Kidney capillary endothelial cell (primary cell): ENCODE measurements at regions not wholly inside any gene's neighbourhood (a gene's known extent, or its start where the extent isn't known, plus 50 kb on each side); places are given as distances from the start of the nearest gene placed in this dataset.
"Not testable (repeated sequence)": the region's sequence is repeated elsewhere in the genome, so short reads cannot be mapped to it uniquely, and the experiment has no call there.

Source experiments
- DNase-seq: peaks from one replicate; pipeline ENCODE4 v3.0.0-alpha.2; 2018; ENCODE audit warnings: low spot score

DNA sequence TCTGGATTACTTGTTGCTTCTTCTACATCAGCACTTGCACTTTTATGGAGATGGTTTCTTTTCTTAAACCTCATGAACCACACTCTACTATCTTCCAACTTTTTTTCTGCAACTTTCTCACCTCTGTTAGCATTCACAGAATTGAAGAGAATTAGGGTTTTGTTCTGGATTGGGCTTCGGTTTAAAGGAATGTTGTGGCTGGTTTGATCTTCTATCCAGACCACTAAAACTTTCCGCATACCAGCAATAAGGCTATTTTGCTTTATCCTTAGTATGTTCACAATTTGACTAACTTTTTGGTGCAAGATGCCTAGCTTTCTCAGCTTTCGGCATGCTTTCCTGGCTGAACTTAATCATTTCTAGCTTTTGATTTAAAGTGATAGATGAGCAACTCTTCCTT, 666.7 kb upstream of the MIR17HG start:
- DNase-seq = no peak

DNA sequence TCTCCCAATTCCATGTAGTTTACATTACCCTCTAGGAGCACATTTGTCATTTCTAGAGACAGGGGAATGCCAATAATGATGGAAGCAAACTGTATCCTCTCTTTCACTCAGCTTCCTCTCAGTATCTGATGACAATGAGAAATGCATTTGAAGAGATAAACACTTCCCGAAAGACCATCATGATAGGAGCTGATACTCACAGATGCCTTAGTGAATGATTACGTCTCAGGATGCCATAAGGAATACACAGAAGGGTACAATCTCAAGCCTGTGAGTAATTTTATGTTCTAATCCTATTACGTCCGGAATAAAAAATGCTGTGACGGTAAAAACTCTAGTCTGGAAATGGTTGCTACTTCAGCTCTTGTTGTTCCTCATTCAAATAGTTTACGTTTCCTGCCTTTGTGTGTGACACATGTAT, 663.8 kb upstream of the MIR17HG start:
- peak; percentile 77 for DNase-seq

DNA sequence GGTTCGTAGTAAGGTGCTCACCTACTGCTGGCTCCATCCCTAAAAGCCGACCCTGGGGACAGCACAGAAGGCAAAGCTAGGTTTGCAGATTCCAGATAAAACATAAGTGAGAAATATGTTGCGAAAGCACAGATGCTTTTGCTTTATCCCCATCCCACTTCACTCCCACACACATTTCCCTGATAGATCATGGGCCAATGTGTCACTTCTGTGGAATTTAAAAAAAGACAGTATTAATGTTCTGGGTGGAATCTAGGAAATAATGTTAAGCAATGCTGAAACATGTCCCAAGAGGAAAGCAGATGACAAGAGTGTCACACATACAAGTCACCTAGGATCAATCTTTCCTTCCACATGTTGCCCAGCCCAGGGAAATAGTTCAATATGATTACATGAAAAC, 661.0 kb upstream of the MIR17HG start:
- no peak for DNase-seq

DNA sequence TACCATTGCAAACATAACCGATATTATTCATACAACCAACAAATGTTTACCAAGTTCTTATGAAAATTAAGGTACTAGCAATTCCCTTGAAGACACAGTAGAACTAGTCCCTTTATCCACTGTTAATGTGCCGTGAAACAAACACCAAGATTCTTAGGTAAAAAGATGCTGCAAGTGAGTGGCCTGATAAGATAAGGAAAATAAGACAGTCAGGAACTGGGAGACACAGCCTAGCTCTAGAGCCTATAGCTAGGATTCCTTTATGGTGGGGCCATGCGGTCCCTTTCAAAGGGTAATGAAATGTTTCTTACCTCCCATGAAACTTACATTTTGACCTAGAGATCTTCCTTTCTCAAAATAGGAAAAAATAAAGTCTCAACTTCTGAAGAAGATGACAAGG, 658.4 kb upstream of the MIR17HG start:
- no peak for DNase-seq

DNA sequence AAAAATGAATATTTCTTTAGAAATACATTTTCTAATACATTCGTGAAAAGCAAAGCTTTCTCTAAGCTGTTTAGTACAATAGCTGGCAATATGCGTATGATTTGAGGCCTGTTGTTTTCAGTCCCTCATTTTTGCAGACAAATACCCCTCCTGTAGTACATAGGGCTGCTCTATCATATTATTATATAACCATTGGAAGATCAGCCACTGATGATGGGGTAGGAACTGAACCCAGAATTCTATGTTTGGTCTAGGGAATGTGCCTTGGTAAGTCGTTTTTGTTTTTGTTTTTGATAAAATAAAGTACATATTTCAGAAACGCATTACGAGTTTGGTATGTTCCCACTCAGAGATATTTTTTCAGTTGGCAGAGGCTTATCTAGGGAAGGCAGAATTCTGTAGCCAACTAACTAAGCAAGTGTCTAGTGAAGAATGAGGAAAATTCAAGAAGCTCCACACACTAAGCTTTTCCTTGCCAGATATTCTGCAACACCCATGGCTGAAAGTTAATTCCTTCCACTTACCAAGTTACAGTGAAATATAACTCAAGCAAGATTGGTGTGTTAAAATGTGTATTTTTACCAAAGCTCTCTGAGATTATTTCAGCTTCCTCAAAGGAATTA, 656.9 kb upstream of the MIR17HG start:
- no peak for DNase-seq

DNA sequence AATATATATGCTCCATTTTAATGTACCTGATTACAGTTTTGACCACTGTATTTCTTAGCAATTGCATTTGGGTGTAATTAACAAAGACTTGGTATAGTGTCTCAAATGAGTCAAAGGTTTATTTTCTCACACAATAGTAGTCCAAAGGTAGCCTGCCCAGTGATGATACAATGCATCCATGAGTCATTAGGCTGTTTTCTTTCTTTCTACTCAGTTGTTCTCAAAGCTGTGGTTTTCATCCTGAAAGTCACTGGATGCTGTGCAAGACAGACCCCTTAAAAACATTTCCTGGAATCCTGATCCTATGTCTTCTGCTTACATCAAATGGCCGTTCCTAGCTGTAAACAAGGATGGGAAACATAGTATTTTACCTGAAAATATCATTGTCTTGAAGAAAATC, 651.2 kb upstream of the MIR17HG start:
- peak; percentile 44 for DNase-seq

DNA sequence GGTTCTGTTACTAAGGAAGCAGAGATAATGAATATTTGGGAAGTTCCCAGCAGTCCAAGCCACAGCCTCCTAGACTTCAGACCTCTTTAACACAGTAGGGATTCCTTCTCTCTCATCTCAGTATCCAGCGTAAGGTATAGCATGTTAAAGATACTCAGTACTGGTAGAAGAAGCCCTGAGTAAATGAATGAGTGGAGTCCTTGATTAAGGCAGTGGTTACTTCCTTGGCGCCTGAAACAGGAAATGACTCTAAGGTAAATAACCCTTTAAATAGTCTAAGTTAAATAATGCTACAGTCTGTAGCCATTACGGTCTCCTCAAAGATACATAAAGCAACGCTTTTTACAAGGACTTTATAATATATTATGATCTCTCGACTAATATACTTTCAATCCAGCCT, 650.8 kb upstream of the MIR17HG start:
- DNase-seq = peak; percentile 11

DNA sequence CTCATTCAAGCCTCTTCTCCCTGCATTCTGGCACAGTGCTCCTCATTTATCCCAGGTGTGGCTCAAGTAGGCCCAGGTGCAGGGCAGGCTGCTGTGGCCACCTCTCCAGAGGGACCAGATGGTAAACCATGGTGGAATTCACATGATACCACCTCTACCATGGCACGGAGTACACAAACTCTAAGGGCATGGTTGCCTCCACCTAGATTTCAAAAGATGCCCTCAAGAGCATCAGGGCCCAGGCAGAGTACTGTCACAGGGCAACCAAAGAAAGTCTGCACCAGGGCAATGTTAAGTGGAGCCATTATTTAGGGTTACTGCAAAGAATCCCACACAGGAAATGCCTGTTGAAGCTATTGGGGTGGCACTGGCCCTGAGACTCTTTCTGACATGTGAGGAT, 647.1 kb upstream of the MIR17HG start:
- DNase-seq = no peak

DNA sequence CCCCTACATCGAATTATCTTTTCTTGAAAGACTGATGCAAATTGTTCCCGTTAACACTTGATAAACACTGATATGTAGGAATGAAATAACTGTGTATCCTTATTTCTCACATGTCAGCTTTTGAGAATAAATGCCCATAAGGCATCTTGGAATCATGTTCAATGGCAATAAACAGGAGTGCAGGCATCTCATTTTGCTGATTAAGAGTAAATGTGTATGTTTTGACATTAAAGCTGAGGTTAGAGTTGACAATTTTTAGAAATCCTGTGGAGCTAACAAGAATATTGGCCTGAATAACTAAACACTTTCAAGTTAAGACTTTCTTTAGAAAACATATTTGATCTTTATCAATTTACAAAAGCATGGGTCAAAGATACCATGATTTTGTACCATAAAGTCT, 646.2 kb upstream of the MIR17HG start:
- DNase-seq = no peak

DNA sequence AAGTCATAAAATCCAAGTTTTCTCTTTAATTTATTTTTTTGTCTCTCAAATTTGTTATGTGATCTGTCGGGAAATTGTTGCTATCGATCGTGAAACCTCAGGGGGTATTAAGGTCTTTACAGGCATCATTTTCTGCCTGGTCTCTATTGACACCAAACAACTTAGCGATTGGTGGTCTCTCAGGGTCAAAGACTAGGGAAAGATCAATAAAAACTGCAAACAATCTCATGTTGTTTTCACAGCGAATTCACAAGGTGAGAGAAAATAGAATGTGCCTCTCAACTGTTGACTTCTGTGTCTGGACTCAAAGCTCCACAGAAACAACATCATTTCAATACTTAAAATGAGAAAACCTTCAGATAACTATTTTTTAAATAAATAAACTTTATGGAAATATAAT, 645.4 kb upstream of the MIR17HG start:
- no peak for DNase-seq

DNA sequence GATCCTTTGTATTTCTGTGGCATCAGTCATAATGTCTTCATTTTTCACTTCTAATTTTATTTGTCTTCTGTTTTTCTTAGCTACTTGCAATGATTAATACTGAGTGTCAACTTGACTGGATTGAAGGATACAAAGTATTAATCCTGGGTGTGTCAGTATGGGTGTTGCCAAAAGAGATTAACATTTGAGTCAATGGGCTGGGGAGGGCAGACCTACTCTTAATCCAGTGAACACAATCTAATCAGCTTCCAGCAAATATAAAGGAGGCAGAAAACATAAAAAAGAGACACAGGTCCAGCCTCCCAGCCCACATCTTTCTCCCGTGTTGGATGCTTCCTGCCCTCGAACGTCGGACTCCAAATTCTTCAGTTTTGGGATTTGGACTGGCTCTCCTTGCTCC, 640.9 kb upstream of the MIR17HG start:
- no peak for DNase-seq

DNA sequence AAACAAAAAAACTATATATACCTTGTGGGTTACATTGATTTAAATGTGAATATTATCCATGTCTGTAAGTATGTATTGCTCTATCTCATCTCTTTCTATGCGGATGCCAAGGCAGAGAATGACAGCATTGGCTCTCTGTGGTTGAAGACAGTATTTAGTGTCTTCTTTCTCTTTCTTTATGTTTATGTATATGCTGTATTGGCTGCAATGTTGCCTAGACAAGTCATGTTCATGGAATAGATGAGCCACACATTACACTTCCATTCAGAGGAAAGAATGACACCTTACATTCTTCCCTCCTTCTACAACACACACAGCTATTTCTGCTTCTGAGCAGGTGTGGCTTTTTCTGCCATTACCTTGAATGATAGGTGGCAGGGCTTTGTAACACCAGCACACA, 639.4 kb upstream of the MIR17HG start:
- no peak for DNase-seq

DNA sequence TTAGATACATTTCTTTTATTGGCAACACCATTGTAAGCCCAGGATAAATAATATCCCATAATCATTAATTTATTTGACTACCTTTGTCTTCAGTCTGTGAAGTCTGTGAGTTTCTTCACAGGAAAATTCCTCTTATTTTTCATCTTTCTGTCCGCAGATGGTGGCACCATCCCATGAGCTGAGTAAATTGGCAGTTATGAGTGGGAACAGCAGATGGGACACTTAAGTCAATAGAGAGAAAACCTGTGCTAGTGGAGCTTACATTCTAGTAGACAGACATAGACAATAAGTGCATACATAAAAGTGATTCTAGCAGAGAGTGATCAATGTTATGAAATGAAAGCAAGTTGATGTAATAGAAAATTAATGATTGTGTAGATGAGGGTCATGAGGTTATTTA, 638.2 kb upstream of the MIR17HG start:
- DNase-seq = no peak

DNA sequence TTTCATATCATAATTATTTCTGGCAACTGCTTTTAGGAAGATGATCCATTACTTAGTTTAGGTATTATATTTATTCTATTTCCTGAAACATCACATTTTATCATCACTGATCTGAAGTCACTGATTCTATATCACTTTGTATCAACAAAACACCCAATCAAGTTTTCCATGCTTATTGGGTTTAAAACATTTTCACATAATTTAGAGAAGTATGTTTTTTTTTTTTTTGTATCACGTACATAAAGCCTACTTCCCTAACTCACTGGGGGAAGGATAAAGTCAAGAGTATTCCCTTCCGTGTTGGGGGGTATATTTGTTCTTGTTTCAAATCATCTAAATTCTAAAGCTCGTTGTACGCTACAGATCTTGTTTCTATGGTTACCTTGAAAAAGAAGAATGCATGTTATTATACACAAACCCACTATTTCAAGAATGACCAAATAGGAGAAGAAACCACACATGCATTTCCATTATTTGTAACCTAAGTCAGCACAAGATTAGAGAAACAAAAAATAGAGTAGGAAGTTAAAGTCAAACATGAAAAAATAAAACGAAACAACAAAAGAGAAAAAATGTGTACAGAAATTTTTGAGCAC, 637.2 kb upstream of the MIR17HG start:
- DNase-seq = no peak

DNA sequence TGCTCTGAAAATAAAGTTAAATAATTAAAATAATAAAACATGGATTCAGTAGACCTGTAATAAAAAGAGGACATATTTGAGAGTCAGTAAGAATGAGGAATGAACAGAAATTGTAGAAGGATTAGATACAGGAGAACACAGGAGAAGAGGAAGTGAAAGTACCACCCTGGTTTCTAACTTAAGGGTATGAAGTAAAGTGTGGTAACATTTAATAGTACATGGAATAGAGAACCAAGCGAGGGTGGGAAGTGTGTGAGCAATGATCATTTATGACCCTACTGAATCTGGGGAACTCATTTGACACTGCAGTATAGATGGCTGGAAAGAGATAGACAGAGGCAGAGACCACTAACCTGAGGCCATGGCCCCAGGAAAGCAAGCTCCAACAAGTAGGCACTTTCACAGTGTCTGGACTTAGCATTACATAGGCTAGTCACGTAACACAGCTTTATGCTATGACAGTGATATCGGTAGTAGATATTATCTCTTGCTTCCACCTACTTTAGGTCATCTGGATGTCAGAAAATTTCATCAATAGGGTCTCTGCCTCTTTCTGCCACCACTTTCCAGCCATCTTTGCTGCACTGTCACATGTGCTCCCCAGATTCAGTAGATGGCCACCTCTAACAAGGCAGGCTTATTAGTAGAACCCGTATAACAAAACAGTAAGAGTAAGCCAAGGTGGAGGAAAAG, 633.9 kb upstream of the MIR17HG start:
- no peak for DNase-seq

DNA sequence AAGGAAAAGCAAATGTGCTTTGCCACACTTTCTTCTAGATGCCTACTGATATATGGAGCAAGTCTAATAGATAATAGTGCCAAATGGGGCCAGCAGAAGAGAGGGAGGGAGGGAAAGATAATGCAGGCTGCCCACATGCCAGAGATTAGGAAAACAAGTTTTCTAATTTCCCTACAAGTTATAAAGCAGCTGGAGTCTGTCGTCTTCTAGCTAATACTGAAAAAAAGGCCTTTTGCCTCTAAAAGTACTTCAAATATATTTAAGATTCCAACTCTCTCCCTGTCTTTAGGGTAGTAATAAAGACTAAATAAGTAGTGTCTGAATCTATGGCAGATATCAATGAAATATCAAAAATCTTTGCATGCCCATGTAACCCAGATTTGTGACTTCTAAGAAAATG, 632.0 kb upstream of the MIR17HG start:
- no peak for DNase-seq

DNA sequence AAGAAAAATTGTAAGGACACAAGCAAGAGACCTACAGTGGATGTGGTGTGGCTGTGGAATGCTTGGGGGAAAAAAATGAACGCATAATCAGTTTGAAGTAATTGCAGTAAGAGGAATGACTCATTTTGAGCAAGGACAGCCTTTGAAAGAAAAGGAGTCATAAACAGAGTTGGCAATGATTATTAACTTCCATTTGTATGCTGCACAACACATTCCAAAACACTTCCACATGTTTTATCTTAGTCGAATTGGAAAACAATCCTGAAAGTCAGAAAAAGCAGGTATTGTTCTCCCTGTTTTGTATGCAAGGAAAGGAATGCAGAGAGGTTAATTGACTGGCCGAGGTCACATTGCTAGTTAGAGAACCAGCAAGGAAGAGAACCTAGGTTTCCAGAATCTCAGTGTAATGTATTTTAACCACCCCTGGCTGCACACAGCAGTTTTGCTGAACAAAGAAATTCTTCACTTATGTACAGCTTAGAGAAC, 630.0 kb upstream of the MIR17HG start:
- peak; percentile 42 for DNase-seq

DNA sequence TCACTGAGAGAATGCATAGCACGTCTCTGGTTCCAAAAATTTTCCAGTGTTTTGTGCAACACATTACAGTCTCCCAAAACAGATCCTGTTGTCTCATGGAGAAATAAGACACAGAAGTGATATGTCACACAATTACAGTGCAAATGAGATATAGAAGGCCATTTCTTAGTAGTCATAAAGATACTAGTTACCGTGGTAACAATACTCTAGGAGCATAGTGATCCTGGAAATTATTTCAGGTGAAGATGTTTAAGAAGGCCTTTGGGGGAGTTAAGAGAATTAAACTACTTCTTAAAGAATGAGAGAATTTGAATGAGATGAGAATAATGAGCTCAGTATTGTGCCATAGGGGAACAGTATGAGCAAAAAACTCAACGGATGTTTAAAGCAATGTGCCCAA, 628.0 kb upstream of the MIR17HG start:
- DNase-seq = no peak

DNA sequence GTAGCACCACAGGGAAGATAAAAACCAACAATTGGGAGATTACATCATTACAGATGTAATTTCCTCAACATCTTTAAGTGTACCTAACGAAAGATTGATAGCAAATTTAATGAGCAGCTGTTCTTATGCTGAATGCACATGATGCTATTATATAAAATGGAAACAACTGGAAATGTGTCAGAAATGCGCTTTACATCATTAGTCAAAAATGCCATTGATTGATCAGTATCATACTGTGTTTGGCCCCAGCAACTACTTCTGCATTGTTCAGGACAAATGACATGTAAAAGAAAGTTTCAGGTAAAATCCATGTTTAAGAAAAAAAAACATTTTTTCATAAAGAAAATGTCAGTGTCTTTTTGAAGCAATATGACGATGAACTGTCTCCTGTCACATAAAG, 625.5 kb upstream of the MIR17HG start:
- DNase-seq = no peak

DNA sequence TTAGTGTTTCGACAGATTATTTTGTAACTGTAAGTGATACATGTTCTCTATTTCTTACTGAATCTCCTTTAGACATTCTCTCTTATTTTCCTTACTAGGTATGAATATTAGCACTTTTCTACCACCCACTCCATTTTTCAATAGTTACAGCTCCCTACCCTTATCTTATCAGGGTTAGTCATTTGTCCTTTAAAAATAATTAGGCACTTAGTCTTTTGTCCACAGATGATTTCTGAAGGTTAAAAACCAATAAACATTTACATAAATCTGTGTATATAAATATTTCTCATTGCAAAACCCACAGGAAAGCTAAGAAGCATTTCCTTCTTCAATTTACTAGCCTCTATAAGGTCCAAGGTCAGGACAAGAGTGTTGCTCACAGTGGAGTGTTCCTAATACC, 624.1 kb upstream of the MIR17HG start:
- DNase-seq = no peak

DNA sequence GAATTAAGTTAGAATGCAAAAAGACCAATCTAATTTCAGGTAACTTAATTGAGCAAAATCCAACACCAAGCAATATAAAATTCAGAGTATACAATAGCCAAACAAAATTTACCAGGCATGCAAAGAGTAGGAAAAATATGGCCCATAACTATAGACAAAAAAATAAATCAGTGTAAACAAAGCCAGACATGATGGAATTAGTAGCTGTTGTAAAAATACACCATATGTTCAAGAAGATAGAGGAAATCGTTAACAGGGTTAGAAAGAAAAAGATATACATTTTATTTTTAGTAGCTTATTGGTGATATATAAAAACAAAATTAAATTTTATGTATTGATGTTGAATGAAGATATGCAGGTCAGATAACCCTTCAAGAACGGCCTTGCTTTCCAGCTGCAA, 621.1 kb upstream of the MIR17HG start:
- no peak for DNase-seq

DNA sequence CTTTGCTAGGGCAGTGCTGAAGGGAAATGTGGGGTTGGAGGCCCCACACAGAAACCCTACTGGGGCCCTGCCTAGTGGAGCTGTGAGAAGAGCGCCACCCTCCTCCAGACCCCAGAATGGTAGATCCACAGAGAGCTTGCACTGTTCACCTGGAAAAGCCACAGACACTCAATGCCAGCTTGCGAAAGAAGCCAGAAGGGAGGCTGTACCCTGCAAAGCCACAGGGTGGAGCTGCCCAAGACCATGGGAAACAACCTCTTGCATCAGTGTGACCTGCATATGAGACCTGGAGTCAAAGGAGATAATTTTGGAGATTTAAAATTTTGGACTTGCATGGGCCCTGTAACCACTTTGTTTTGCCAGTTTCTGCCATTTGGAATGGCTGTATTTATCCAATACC, 615.4 kb upstream of the MIR17HG start:
- DNase-seq = no peak

DNA sequence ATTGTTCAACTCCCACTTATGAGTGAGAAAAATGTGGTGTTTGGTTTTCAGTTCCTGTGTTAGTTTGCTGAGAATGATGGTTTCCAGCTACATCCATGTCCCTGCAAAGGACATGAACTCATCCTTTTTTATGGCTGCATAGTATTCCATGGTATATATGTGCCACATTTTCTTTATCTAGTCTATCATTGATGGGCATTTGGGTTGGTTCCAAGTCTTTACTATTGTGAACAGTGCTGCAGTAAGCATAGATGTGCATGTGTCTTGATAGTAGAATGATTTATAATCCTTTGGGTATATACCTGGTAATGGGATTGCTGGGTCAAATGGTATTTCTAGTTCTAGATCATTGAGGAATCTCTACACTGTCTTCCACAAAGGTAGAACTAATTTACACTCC, 613.0 kb upstream of the MIR17HG start:
- not testable (repeated sequence) for DNase-seq

DNA sequence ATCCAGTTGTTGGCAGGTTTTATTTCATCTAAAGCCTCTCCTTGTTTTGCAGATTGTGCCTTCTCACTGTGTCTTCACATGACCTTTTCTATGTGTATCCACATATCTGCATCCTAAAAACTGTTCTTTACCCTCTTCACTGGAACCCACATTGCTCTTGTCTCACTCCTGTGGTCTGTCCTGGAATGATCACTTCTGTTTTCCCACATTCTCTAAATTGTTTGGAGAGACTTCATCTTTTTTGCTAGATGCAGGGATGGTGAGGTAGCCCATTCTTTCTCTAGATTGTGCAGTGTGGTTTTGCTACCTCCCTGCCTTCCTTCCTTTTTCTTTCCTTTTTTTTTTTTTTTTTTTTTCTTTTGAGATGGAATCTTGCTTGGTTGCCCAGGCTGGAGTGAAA, 608.6 kb upstream of the MIR17HG start:
- no peak for DNase-seq
